T-helper 17 cell (primary cell): ENCODE measurements at regions not wholly inside any gene's neighbourhood (a gene's known extent, or its start where the extent isn't known, plus 50 kb on each side); places are given as distances from the start of the nearest gene placed in this dataset.
"Not testable (repeated sequence)": the region's sequence is repeated elsewhere in the genome, so short reads cannot be mapped to it uniquely, and the experiment has no call there.

Experiments used
- ATAC-seq: fragments of 150-1000 bp; cut with Tn5 transposase; 2 replicates; pipeline ENCODE4 v1.10.0; 2021; ENCODE audit warnings: mild to moderate bottlenecking, moderate library complexity
- DNase-seq, 3 donors: peaks; one replicate each; pipeline versions ENCODE4 v3.0.0 to v3.0.0-alpha.2; 2020 to 2021
- H3K9me3 ChIP-seq: one replicate; pipeline ENCODE4 v1.7.0; 2013; ENCODE audit warnings: low read length, mild to moderate bottlenecking; ENCODE audit not compliant: control insufficient read depth, poor library complexity, severe bottlenecking
- H3K27ac Mint-ChIP-seq: one replicate; pipeline ENCODE4 v1.8.0; 2022; ENCODE audit warnings: mild to moderate bottlenecking, moderate library complexity, mixed read lengths
- H3K27me3 Mint-ChIP-seq: one replicate; pipeline ENCODE4 v1.8.0; 2022; ENCODE audit warnings: mixed read lengths
- H3K36me3 Mint-ChIP-seq: one replicate; pipeline ENCODE4 v1.8.0; 2022; ENCODE audit warnings: low read depth, mixed read lengths
- H3K4me1 Mint-ChIP-seq: one replicate; pipeline ENCODE4 v1.8.0; 2022; ENCODE audit warnings: mild to moderate bottlenecking, mixed read lengths
- H3K4me3 Mint-ChIP-seq: one replicate; pipeline ENCODE4 v1.8.0; 2022; ENCODE audit warnings: mild to moderate bottlenecking, moderate library complexity, mixed read lengths

DNA sequence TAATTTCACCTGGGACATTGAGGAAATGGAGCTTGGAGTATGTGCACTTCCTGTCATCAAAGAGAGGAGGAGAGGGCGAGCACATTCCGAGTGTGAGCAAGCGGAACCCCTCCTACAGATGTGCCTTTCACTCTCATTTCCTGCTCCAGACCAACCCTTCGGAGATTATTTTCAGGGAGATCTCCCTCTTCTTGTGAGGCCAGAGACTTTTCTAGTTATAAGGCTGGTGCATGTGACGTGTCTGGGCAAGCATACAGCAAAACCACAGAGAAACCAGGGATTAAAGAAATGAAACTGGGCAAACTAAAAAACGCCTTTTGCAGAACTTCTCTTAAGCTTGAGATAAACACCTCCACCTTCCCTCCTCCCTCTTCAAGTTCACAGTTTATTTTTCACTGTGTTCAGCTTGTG is 409.2 kb upstream of the TCF4 start:
- no peak overlapping the region for H3K27ac Mint-ChIP-seq
- H3K4me1 Mint-ChIP-seq: no peaks in the 10 kb centered on the region
- DNase-seq (no peak), ATAC-seq (no peak)
- H3K27me3 Mint-ChIP-seq: no peaks in the 10 kb centered on the region
- H3K4me3 Mint-ChIP-seq: no peak overlapping the region
- H3K9me3 ChIP-seq: no peaks in the 10 kb centered on the region
- no peaks in the 10 kb centered on the region for H3K36me3 Mint-ChIP-seq

DNA sequence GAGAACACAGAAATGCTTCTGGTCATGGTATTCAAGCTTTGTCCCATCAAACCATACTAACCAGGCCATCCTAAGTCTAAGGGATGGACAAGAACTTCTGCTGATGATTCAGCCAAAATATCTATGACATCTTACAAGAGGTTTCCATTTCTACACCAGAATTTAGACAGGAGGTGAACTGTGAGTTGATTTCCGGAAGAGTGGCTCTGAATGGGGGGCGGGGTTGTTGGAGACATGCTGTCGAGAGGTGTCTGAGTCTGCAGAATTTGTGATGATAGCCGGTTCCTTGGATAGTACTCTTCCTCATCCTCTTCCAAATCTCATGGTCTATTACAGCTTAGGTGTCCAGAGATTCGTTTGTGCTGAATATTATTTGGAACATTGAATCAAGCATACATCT is 408.7 kb upstream of the TCF4 start:
- Mint-ChIP-seq H3K36me3 (no peaks in the 10 kb centered on the region), H3K27me3 (no peaks in the 10 kb centered on the region), H3K4me3 (no peak overlapping the region), H3K27ac (no peak overlapping the region), H3K4me1 (no peaks in the 10 kb centered on the region)
- ATAC-seq (no peak), DNase-seq (no peak)
- H3K9me3 ChIP-seq: no peaks in the 10 kb centered on the region

DNA sequence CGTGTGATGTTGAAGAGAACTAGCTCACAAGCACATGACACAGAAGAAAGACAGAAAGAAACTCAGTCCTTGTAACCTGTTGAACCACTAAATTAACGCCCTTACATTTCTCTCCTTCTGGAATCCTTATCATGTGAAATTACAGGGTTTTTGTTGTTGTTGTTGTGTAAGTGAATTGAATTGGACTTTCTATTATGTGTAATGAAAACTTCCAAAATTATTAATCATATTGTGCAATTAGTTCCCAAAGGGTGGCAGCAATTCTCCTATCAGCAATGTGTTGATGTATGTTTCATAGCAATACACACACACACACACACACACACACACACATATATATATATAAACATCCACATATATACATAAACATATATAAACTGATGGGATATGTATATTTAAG is 402.2 kb upstream of the TCF4 start:
- no peak overlapping the region for H3K27ac Mint-ChIP-seq
- H3K4me1 Mint-ChIP-seq: no peaks in the 10 kb centered on the region
- no peaks in the 10 kb centered on the region for H3K27me3 Mint-ChIP-seq
- H3K9me3 ChIP-seq: no peaks in the 10 kb centered on the region
- no peak for DNase-seq
- H3K4me3 Mint-ChIP-seq: no peak overlapping the region
- no peak for ATAC-seq
- no peaks in the 10 kb centered on the region for H3K36me3 Mint-ChIP-seq

DNA sequence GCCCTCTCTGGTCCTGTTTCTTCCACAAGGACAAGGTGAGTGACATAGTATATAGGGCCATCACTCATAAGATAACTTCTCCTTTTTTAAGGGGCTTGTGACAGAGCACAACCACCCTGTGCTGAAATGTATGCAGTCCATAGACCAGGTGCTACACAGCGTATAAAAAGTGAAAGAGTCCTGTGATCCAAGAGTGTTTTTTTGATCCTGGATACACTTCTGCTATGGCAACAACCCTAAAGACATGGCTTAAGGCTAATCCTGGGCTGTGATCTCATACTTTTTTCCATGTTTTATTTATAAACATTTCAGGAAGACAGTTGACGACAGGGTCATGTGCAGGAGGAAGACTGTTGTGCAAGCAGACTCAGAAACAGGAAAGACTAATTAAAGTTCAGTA is 400.5 kb upstream of the TCF4 start:
- Mint-ChIP-seq H3K4me1 (no peaks in the 10 kb centered on the region), H3K27me3 (no peaks in the 10 kb centered on the region), H3K4me3 (no peak overlapping the region), H3K36me3 (no peaks in the 10 kb centered on the region), H3K27ac (no peak overlapping the region)
- H3K9me3 ChIP-seq: no peaks in the 10 kb centered on the region
- ATAC-seq (no peak), DNase-seq (no peak)

DNA sequence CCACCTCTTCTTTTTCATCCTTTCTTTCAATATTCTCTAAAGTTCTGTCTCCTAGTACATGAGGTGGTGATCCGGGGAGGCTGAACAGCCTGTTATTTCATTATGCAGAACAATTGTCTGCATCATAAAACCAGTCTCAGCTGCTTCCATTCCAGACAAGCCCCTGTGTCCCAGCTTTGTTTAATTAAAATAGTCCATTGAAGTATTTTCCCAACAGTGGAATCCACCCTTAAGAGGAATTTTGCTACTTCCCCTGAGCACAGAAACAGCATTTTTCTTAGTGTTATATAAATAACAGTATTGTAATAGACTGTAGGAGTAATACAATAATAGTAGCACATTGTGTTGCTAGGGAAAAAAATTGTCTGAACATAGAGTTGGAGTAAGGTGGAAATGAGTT is 395.4 kb upstream of the TCF4 start:
- no peak for DNase-seq
- no peaks in the 10 kb centered on the region for H3K9me3 ChIP-seq
- Mint-ChIP-seq H3K4me3 (no peak overlapping the region), H3K27me3 (no peaks in the 10 kb centered on the region), H3K27ac (no peak overlapping the region), H3K4me1 (no peaks in the 10 kb centered on the region), H3K36me3 (no peaks in the 10 kb centered on the region)
- ATAC-seq: no peak

DNA sequence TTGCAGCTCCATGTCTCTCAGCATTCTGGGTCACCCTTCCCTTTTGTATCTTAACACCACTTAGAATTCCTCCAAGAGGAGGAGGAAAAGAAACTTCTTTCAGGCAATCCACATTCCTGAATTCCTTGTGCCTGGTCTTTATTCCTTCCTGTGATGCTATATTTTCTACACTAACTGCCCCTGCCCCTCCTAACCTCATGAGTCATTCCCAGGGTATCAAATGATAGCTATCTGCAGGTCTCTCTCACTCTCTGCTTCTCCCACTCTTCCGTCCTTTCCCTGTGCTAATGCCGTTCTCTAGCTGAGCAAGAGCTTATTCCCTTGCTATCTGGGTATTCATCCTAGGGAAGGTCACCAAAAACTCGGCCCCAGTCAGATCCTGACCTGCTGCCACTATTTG is 395.0 kb upstream of the TCF4 start:
- H3K9me3 ChIP-seq: no peaks in the 10 kb centered on the region
- DNase-seq (no peak), ATAC-seq (no peak)
- Mint-ChIP-seq H3K27me3 (no peaks in the 10 kb centered on the region), H3K36me3 (no peaks in the 10 kb centered on the region), H3K4me3 (no peak overlapping the region), H3K27ac (no peak overlapping the region), H3K4me1 (no peaks in the 10 kb centered on the region)

DNA sequence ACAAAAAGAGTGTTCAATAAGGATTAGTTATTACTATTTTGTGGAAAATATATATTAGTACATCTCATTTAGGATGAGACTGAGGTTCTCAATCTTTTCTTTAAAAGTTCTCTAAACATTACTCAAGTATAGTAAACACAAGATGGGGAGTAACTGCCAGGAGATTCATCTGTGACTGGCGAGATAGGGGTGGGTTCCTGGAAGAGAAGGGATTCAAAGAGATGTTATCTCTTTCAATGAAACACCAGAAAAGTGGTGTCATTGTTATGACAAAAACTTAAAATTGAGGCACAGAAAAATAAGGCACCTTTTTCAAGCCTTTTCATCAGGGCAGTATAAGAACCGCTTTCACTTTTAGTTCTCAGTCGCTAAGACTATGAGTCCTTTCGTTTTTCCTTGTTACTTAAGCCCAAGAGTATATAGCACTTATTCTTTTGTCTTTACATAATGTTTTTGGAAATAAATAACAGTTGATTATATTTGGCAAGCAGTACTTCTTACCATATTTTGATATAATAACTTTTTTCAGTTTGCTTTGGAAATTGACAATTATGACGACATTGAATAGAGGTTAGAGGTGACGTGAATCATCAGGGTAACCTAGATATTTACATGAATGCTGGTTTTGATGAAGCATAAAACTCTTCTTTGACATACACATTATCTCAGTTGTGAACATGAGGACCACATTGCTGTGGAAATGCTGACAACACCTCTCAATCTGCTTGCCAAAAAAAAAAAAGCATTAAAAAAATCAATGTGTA is 393.9 kb upstream of the TCF4 start:
- no peak overlapping the region for H3K4me3 Mint-ChIP-seq
- no peaks in the 10 kb centered on the region for H3K9me3 ChIP-seq
- no peak for ATAC-seq
- no peaks in the 10 kb centered on the region for H3K27me3 Mint-ChIP-seq
- no peaks in the 10 kb centered on the region for H3K4me1 Mint-ChIP-seq
- H3K36me3 Mint-ChIP-seq: no peaks in the 10 kb centered on the region
- DNase-seq: no peak
- no peak overlapping the region for H3K27ac Mint-ChIP-seq

DNA sequence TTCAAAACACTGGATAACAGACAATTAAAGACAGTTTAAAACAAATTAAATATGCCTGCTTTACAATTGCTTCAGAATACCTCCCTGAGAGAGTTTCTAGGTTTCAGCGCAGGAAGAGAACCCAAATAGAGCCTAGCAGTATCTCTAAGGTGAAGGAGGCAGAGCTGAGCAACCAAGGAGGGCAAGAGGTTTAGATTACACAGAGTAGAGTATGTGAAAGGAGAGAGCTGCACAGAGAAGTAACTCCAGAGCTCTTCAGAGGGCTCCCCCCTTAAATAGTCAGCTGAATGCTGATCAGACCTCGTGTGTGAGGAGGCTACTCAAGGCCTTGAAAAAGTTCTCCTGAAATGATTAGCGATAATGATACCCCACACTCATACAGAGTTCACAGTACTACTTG is 386.5 kb upstream of the TCF4 start:
- H3K36me3 Mint-ChIP-seq: no peaks in the 10 kb centered on the region
- ATAC-seq (no peak), DNase-seq (no peak)
- H3K4me1 Mint-ChIP-seq: no peaks in the 10 kb centered on the region
- H3K4me3 Mint-ChIP-seq: no peak overlapping the region
- no peaks in the 10 kb centered on the region for H3K27me3 Mint-ChIP-seq
- no peak overlapping the region for H3K27ac Mint-ChIP-seq
- no peaks in the 10 kb centered on the region for H3K9me3 ChIP-seq

DNA sequence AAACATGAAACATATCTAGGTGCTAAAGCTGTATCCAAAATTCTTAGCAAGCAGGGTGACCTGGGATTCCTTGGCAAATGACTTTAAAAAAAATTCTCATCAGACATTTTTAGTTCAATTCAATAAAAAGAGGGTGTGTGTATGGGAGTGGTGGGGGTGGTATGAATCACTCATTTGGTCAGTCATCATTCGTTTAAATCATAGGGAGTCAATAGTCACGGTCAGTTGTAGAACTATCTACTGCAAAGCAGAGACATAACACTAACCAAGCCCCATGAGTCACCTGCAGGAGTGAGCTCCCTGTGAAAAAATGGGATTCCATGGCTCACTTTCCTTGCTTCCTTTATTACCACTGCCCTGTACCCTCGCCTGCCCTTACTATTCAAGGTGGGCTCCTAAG is 380.6 kb upstream of the TCF4 start:
- Mint-ChIP-seq H3K36me3 (no peaks in the 10 kb centered on the region), H3K4me1 (no peaks in the 10 kb centered on the region), H3K27ac (no peak overlapping the region), H3K4me3 (no peak overlapping the region), H3K27me3 (no peaks in the 10 kb centered on the region)
- DNase-seq (no peak), ATAC-seq (no peak)
- no peaks in the 10 kb centered on the region for H3K9me3 ChIP-seq

DNA sequence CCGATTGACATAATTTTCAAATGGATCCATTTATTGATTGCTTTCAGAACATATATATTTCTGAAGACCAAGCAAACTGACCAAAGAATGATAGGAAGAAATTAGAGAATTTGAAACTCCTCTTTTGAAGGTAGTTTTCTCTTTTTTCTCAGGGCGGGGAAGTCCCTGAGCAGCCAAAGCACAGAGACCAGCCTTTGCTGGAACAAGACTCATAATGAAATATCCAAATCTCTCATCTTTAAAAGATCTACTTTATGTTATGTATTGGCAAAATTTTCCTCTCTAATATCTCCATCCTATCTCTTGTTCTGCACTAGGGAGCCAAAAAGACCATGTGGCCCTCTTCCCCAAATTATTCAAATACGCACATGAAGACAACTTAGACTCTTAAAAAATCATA is 379.0 kb upstream of the TCF4 start:
- Mint-ChIP-seq H3K4me3 (no peak overlapping the region), H3K27me3 (no peaks in the 10 kb centered on the region), H3K27ac (no peak overlapping the region), H3K36me3 (no peaks in the 10 kb centered on the region), H3K4me1 (no peaks in the 10 kb centered on the region)
- DNase-seq (no peak), ATAC-seq (no peak)
- H3K9me3 ChIP-seq: no peaks in the 10 kb centered on the region

DNA sequence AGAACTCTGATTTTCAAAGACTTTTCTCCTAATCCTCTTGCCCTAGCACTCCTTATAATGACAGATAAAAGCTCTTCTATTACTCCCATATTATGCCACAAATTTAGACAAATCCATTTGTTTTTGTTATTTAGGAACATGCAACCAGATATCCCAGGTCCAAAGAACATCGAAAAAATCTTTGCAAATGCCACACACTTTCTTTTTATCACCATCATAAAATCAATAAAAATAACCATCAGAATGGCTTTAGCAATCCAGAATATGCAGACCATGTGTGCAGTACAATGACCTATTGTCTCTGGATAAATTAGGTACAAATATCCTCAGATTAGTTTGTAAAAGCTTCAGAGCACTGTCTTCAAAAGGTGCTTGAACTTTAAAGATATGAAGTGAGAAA is 376.2 kb upstream of the TCF4 start:
- no peak overlapping the region for H3K4me3 Mint-ChIP-seq
- DNase-seq: no peak
- H3K36me3 Mint-ChIP-seq: no peaks in the 10 kb centered on the region

DNA sequence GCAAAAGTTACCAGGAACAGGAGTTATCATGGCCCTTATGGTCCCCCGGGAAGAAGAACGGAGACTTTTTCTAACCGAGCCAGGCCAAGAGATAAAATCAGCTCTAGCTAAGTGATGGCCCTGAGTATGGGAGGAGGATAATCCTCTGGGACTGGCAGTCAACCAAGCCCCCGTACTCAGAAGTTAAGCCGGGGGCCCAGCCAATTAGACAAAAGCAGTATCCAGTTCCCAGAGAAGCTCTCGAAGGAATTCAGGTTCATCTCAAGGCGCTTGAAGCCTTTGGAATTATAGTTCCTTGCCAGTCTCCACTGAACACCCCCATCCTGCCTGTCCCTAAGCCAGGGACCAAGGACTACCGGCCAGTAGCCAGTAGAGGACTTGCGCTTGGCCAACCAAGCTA is 365.3 kb upstream of the TCF4 start:
- no peak for ATAC-seq
- no peak overlapping the region for H3K27ac Mint-ChIP-seq
- no peak for DNase-seq
- H3K36me3 Mint-ChIP-seq: no peaks in the 10 kb centered on the region
- H3K27me3 Mint-ChIP-seq: no peaks in the 10 kb centered on the region
- H3K9me3 ChIP-seq: no peaks in the 10 kb centered on the region
- no peak overlapping the region for H3K4me3 Mint-ChIP-seq
- H3K4me1 Mint-ChIP-seq: no peaks in the 10 kb centered on the region

More for the DNA sequence above, 376.2 kb upstream of the TCF4 start:
- no peak overlapping the region for H3K27ac Mint-ChIP-seq
- no peaks in the 10 kb centered on the region for H3K9me3 ChIP-seq
- H3K4me1 Mint-ChIP-seq: no peaks in the 10 kb centered on the region
- no peak for ATAC-seq
- H3K27me3 Mint-ChIP-seq: no peaks in the 10 kb centered on the region

DNA sequence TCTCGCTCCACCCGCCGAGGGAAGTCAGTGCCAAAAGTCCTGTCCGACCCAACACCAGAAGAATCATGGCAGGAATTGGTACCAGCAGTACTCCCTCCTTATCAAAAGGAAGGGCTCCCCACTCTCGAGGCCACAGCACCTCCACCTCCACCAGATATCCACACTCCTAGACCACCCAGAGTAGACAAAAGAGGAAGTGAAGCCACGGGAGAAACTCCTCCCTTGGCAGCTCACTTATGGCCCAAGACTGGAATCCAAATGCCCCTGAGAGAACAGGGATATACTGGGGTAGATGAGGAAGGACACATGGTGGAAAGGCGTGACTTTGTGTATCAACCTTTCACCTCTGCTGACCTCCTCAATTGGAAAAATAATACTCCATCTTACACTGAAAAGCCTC is 363.7 kb upstream of the TCF4 start:
- ATAC-seq, H3K27ac Mint-ChIP-seq, H3K4me1 Mint-ChIP-seq, H3K9me3 ChIP-seq, H3K4me3 Mint-ChIP-seq, H3K36me3 Mint-ChIP-seq, H3K27me3 Mint-ChIP-seq, DNase-seq: not testable (repeated sequence)

DNA sequence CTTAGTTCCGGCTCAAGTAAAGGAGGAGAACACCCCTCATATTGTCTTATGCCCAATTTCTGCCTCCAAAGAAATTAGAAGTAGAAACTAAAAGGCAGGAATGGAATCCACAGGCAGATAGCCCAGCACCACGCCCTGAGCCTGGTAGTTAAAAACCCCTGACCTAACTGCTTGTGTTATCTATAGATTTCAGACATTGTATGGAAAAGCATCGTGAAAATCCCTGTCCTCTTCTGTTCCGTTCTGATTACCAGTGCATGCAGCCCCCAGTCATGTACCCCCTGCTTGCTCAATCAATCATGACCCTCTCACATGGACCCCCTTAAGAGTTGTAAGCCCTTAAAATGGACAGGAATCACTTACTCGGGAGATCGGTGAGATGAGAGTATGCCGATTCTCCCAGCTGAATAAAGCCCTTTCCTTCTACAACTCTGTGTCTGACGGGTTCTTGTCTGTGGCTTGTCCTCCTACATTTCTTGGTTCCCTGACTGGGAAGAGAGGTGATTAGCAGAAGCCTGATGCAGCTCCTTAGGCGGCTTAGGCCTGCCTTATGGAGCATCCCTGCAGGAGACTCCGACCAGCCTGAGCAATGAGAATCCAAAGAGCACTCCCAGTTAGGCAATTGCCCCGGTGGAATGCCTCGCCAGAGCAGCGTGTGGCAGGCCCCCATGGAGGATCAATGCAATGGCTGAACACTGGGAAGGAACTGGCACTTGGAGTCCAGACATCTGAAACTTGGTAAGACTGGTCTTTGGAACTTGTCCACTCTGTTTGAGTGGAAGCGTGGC is 362.6 kb upstream of the TCF4 start:
- Mint-ChIP-seq H3K4me1 (no peaks in the 10 kb centered on the region), H3K4me3 (no peak overlapping the region), H3K27me3 (no peaks in the 10 kb centered on the region)

More for the DNA sequence above, 362.6 kb upstream of the TCF4 start:
- H3K9me3 ChIP-seq: no peaks in the 10 kb centered on the region
- no peaks in the 10 kb centered on the region for H3K36me3 Mint-ChIP-seq
- DNase-seq: no peak
- no peak overlapping the region for H3K27ac Mint-ChIP-seq
- no peak for ATAC-seq
